HG02759 (cell line): ENCODE measurements at regions not wholly inside any gene's neighbourhood (a gene's known extent, or its start where the extent isn't known, plus 50 kb on each side); places are given as distances from the start of the nearest gene placed in this dataset.

Experiments used
- ATAC-seq: cut with Tn5 transposase; IDR thresholded peaks from one replicate; pipeline ENCODE4 v1.9.1; 2021; ENCODE audit warnings: mild to moderate bottlenecking, moderate library complexity; ENCODE audit not compliant: unreplicated experiment

DNA sequence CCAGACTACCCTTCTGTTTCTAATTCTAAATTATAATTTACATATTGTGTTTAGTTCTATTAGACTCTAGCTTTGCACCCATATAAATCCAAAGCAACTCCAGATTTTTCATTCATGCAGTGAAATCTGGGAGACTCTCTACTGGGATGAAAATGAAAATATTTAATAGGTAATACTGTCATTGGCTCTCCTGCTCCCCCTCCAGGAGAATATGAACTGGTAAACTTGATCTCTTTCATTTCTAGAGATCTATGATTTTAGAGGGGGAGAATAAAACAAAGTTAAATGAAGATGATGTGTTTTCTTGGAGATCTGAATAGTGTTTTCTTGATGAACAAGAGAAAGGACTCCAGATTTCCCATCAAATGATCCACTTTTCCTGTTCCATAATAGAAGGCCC is 104.3 kb upstream of the TMCC3 start:
- no peak for ATAC-seq

DNA sequence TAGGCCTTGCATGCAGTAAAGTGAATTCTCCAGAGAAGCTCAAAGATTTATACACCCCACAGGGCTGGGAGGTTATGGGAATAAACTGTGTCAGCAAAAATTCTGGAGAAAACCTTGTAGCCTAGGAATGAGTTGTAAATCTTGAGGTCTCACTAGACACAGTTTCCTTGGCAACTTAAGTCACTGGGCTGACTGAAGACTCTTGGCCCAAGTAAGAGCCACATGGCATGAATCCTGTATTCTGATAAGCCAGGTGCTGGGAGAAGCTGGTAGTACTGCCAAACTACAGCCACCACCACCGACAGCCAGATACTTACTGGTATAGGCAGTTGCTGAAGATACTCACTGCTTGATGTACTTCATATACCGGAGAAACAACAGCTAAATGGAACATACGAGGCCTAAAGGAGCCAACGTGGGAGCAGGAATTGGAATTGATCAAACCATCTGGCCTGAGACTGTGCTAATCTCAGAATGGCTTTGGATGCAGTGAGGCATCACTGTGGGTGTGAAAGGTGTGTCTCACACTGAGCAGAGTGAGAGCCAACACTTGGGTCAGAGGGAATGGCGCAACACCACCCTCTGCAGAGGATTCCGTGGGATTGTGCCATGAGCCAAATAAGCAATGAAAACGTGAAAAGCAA is 102.8 kb upstream of the TMCC3 start:
- ATAC-seq: no peak

DNA sequence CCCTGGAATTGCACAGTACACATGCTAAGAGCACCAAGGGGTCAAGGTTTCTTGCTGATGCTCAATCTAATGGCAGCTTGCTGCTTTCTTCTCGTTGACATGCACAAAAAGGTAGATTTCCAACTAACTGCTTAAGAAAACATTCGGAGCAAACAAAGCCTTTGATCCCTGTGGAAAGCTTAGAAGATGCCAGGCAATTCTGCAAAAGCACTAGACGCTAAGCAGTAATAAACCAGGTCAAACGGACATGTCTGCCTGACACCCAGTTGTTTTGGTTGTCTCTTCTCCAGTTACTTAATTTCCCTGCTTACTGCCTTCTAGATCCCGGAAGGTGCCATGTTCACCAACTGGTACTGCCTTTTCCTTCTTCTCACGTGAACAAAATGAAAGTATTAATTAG is 100.5 kb upstream of the TMCC3 start:
- ATAC-seq: no peak

DNA sequence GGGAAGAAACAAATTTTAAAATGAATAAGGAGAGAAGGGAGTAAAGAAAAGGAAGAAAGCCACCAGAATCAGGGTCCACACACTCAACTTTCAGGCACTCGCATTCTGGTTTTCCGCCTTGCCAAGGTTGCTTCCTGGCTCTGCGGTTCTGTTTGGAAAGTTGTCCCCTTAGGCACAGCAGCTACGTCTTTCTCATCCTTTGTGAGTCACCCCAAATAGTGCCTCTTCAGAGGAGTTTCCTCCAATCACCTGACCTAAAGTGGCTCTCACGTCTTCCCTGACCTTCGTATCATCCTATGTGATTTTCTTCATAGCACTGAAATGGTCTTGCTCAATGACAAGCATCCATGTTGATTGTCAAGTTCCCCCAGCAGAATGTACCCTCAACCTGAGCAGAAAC is 99.5 kb upstream of the TMCC3 start:
- ATAC-seq: no peak

DNA sequence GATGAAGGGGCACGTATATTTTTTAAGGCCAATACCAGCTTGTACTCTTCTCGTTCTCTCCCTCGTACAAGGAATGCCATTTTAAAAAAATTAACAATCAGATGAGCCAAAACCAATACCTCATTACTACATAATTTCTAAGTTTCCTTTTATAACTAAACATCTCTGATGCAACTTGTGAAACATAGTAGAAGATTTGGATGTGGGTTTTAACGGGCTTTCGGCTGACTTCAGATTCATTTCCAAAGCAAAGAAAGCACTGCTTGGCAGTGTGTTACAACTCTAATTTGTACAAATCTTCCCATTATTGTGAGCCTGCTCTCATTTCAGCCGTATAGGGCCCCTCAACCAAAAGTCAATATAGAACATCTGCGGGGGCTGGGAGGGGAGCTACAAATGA is 99.1 kb upstream of the TMCC3 start:
- no peak for ATAC-seq

DNA sequence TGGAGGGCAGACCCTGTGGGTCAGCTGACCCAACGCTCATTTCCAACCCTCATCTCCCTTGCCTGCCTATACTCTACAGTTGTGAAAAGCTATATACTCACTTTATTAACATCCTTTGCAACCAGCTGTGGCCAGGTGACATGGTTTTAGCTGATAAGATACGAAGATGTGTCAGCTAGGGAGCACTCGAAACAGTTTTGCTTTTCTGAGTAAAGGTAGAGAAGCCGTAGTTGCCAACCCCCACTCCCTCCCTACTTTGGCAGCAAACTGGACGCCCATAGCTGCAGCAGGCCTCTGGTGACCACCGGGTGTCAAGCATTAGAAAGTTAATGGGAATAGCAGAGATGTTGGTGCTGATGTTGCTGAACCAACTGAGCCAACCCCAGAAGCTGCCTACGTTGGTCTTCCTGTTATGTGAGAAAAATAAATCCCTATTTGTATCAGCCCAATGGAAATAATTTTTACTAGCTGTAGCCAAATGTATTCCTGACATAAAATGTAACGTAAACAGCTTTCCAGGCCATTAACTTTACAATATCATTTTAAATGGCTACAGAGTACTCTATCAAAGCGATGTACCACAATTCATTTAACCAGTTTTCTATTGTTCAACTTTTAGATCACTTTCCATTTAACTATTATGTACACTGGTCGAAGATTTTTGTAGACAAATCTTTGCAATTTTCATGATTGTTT is 98.5 kb upstream of the TMCC3 start:
- no peak for ATAC-seq

DNA sequence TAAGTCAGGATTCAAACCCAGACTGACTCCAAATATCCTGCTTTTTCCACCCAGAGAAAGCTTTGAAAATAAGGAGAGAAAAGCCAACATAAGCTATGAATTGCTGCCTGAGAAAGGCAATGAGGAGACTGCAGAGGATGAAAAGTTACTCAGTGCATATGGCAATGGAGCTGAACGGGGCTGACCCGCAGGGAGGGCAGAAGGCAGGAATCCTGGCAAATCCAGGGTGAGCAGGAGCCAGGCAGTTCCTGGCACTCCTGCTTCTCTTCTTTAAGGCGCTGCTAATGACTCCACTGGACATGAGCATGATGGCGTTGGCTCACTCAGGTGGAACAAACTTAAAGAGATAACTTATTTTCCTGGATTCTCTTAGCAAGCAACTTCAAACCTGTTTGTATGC is 95.2 kb upstream of the TMCC3 start:
- ATAC-seq: no peak

DNA sequence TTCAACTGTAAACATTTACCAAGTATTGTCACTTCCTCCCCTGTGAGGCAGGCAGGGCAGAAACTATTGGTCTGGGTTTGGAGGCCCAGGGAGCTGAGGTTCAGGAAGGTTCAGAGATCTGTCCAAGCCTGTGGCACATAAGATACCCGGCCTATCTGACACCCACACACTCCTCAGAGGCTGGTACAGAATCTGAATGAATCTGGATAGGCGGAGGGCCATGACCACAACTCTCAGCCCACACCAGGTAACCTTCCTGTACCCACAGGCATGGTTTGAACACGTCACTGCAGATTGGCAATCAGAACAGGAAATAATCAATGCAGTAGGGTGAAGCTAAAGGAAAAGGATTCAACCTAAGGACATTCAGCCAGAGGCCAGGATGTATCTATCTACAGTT is 92.8 kb upstream of the TMCC3 start:
- ATAC-seq: no peak

DNA sequence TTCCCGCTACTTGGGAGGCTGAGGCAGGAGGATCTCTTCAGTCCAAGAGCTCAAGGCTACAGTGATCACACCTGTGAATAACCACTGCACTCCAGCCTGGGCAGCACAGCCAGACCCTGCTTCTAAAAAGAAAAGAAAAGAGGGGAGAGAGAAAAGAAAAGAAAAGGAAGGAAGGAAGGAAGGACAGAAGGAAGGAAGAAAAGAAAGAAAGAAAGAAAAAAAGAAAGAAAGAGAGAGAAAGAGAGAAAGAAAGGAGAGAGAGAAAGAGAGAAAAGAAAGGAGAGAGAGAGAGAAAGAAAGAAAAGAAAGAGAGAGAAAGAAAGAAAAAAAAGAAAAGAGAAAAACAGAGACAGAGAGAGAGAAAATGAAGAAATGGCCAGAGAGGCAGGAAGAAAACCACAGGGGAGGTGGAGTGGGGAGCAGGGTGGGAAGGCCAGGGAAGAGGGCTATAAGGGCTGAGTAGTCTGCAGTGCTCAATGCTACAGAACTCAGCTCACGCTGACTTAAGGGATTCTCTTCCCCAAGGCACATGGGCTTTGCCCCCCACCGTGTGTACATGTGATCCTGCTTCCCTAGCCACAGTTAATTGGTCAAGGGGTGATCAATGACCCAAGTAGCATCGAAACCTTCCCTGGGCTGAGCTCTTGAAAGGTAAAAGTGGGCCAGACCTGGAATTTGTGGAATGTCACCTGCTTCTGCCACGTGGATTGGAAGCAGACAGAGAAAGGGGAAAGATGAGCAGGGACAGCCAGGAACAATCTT is 90.4 kb upstream of the TMCC3 start:
- no peak for ATAC-seq

DNA sequence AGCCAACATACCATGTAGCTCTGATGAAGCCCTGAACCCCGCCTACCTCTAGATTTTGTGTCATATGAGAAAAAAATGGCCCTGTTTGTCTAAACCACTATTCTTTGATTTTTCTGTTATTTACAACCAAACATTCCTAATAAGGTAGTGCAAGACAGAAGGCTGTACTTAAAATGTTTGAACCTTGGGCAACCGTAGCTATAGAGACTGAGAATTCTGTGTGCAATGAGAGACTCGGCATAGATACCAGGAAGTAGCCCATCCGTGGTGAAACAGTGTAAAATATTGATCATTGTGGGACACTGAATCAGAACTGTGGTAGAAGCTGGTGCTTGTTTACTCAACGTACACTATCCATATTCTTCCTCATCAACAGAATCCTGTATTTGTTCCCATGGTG is 86.5 kb upstream of the TMCC3 start:
- no peak for ATAC-seq

DNA sequence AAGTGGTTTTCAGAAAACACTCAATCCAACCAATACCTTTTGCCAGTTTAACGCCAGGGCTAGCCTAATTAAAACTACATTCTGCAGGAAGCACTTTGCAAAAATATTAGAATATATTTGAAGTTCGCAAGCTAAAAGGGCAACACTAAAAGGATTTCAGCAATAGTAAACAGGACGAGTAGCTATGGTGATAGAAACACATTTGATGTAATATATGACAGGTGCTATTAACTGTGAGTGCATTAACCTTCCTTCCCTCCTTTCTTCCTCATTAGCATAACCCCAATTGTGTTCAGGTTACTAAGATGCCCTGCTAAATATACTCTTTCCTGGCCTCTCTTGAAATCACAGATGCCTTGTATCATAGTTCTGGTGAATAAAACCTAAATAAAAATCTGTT is 85.6 kb upstream of the TMCC3 start:
- no peak for ATAC-seq

DNA sequence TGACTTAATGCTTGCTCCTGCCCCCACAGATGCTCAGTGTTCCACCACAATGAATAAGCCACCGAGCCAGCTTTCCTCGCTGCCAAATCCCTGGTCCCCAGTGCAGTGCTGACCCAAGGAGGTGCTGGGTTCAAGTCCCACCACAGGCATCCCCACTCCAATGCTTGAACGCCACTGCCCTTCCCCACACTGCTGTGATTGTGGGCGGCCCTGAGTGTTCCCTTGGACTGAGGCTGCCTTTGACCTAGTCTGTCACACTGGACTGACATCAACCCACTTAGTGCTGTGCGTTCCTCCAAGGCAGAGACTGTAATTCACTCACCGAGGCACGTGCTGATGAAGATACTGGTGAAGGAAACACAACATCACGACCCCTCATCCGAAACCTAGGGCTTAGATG is 83.4 kb upstream of the TMCC3 start:
- no peak for ATAC-seq

DNA sequence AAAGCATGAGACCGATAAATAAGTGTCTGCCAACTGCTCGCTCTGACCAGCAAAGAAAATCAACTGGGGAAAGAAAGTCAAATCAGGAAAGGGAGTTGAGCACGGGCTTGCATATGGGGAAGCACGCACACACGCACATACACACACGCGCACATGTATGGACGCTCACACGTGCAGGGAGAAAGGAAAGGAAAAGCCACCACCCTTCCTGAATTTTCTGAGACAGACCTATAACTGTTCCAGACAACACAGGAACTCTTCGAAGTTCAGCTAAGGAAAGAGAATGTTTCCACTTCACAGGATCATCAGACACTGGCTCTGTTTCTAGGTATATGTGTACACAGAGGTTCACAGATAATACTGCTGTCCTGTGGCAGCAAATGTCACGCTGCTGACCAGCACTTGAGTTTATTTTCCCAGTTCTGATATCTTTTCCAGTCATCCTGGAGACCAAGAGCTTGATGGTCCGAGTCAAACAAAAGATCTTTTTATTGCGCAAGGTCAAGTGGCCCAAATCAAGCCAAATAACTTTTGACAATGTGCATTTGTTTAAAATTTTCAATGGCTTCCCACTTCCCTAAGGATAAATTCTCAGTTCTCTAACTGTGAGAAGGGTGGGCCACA is 82.1 kb upstream of the TMCC3 start:
- ATAC-seq: no peak

DNA sequence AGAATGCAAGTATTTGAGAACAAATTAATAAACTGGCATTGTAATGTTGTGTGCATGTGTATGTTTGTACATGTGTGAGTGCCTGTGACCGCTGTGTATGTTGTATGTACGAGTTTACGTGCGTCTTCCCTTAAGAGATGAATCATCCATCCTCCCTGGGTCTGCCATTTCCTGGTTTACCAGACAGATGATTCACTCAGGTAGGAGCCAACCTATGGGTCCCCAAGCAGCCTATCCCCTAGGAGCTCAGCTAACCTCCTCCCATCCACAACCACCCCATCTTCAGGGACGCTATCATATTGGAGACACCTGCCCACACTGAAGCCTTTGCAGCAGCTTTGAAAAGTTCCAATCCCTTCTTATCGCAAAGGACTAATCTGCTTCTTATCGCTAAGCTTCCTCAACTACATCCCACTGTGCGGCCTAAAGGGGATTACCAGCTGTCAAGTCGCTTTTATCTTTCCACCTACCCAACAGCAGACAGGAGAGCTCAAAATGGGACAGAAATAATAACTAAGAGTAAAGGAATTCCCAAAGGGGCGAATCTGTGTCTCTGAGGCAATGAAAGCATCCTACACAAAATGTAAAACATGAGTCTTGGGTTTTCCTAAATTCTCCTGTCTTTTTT is 81.5 kb upstream of the TMCC3 start:
- no peak for ATAC-seq

DNA sequence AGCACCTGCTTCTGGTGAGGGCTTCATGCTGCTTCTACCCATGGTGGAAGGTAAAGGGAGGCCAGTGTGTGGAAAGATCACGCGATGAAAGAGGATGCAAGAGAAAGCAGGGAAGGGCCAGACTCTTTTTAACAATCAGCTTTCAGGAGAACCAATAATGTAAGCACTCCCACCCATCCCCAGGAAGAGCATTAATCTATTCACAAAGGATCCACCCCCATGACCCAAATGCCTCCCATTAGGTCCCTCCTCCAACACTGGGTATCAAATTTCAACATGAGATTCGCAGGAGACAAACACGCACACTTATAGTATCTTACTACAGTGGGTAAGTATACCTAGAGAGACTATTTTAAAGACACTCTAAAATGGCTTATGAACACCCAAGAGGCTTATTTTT is 80.5 kb upstream of the TMCC3 start:
- no peak for ATAC-seq

DNA sequence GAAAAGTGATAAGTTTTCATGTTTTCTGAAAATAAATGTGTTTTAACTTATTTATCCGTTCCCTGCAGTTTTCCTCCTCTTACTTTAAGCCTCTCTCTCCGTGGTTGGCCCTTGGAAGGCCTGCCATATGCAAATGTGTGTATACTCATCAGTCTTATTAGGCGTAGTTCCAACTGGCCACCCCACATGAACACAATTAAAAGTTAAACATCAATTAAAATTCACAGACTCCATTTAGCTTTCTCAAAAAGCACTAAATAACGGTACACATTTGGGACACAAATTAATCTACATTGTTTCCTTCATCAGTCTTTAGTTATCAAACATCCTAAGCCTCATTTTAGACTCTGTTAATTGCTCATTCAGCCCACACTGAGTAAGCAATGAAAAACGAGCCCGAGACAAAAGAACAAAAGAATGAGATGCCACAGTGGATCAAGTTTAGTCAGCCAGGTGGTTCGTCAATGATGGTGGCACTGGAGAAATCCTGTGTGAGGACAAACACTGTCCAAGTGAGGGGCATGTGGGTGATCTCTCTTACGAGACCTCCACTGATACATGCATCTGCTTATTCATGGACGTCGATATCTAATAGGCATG is 76.0 kb upstream of the TMCC3 start:
- no peak for ATAC-seq

DNA sequence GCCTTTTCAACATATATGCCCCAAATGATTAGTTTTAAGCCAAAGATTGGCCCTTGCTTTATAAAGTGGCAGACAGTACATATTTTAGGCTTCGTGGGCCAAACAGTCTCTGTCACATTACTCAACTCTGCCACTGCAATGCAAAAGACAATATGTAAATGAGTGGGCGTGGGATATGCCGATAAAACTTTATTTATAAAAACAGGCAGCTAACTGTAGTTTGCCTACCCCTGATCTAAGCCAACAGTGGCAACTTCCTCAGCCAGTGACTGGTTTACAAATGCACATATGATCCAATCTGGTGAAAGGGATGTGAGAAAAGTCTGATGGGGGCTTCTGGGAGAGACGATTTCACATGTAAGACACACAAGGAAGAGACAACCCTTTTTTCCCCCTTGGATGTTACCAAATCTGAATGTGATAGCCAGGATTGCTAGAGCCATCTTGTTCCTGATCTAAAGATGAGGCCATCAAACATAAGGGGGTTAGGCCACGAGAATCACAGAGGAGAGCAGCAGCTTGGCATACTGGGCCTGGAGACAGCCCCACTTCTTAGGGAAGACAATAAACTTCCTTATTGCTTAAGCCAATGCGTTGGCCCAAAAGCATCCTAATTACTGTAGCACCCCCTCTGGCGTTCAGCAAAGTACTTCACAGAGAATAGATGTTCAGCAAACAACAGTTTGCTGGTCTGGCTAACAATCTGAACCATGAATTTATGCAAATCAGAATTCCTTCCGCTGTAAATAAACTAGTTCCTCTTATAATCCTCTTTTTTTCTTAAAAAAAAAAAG is 75.2 kb upstream of the TMCC3 start:
- ATAC-seq: no peak

DNA sequence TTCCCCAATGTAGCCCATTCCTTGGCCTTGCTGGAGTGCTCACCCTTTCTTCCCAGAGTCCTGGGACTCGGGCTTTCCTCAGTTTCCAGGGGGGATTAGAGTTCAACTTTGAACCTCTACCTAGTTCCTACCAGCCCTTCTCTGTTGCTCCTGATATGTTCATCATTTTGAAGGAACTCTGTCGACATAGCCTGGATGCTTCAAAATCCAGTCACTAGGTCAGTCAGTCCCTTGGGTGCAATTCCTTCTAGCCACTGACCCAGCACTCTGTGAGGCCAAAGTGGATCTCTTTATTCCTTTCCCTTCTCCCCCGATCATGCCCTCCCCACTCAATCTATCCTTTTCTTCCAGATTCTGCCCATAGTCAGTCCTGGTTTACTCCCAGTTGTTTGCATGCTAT is 72.3 kb upstream of the TMCC3 start:
- ATAC-seq: no peak

DNA sequence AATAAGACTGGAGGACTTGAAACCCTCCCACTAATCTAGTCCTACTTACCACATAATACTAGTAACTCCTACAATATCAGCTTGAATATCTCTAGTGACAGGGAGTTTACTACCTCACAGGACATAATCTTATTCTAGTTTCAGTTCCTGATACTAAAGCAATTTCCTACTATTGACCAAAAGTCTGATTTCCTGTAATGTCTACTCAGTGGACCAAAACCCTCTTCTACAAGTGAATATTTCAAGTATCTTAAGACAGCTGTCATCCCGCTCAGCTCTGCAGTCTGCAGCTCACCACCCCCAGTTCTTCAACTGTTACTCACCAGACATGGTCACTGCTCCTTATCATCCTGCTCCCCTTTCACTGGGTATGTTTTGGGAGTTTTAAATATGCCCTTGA is 70.8 kb upstream of the TMCC3 start:
- peak; percentile 91 for ATAC-seq

DNA sequence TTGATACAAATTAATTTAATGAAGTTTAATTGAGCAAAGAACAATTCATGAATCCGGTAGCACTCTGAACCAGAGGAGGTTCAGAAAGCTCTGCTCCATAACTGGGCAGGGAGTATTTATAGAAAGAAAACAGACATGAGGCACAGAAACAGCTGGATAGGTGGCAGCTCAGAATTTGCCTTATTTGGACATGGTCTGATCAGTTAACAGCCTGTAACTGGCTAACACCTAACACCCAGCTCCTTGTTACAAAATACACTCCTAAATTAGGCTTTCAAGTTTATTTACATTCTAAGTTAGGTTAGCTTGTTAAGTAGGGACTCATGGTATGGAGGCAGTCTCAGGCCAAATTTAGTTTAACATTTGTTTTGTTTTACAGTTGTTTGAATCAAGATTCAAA is 67.8 kb upstream of the TMCC3 start:
- no peak for ATAC-seq
